ENCODE measurements at regions not wholly inside any gene's neighbourhood (a gene's known extent, or its start where the extent isn't known, plus 50 kb on each side); places are given as distances from the start of the nearest gene placed in this dataset.

DNA sequence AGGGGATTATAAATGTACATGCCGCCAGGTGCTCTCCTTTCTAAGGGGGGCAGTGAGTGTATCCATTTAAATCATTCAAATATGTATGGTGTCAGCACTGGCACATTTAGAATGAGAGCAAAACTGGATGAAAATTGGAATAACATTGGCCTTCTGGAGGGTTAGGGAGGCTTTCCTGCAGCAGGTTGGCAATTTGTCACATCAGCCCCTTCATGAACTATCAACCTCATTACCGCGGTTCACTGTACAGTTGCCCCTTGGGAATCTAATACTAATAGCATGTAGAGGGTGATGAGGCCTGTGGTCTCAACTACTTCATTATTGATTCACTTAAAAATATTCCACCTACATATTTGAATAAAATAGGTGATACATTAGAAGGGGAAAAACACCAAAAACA, 117.9 kb downstream of the PDHA2 start:
- intact Hi-C loops (cut with micrococcal nuclease): no loop called here

DNA sequence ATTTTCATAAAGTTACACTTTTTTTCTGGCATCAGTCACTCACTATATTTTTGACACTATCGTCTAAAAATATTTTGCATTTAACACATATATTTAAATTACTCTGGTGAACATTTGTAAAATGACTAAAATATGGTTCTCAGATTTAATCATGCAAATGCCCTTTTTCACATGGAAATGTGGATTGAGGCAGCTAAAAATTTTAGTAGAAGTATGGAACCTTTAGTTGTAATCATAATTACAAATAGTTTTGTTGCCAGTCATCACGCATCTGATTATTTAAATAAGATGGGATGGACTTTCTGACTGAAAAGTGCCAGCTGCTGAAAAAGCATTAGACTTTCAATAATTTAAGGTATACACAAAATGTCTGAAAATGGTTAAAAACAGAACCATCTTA, 119.3 kb downstream of the PDHA2 start:
- Histone ChIP-seq H3K4me3 (replicated peaks in 1 of 2; ENCODE audit: low read depth in 1 of 2, low read length in 2 of 2) (no peak overlapping the region), H2AFZ (ENCODE audit: low read depth, low read length, poor library complexity, severe bottlenecking) (no peak overlapping the region), H4K20me1 (ENCODE audit: insufficient read depth) (no peaks in the 10 kb centered on the region), H3K9me3 (ENCODE audit: control insufficient read depth in 1 of 2, insufficient read depth in 1 of 2, low read depth in 1 of 2, low read length in 2 of 2) (no peaks in the 10 kb centered on the region), H3K27ac (ENCODE audit: low read depth, low read length) (no peak overlapping the region), H3K4me1 (ENCODE audit: control insufficient read depth in 1 of 2, insufficient read depth in 2 of 2, low read length in 2 of 2) (no peaks in the 10 kb centered on the region), H3K9ac (ENCODE audit: low read length) (no peak overlapping the region), H3K27me3 (ENCODE audit: insufficient read depth, low read length) (no peaks in the 10 kb centered on the region), H3K36me3 (ENCODE audit: control insufficient read depth in 1 of 2, insufficient read depth in 2 of 2, low read length in 2 of 2) (no peaks in the 10 kb centered on the region), H3K79me2 (ENCODE audit: insufficient read depth, low read length) (no peaks in the 10 kb centered on the region), H3K9me2 (ENCODE audit: insufficient read depth) (no peaks in the 10 kb centered on the region), H3K4me2 (ENCODE audit: low read length) (no peak overlapping the region)
- DNase-seq (ENCODE audit: low read depth, low spot score): no peak
- TF ChIP-seq EGR1 (IDR thresholded peaks at IDR 0.05; ENCODE audit: low read depth): no peak
- no peak for TF ChIP-seq ZNF274 (IDR thresholded peaks at IDR 0.05; ENCODE audit: low read depth, low read length)
- no peak for TF ChIP-seq POLR2AphosphoS5 (IDR thresholded peaks at IDR 0.05; ENCODE audit: low read depth, low read length)
- no peak for TF ChIP-seq REST (IDR thresholded peaks at IDR 0.05; ENCODE audit: low read depth)
- no peak for TF ChIP-seq POLR2A (IDR thresholded peaks at IDR 0.05; ENCODE audit: borderline replicate concordance, extremely low read depth, insufficient read depth, insufficient read length)
- TF ChIP-seq EZH2 (IDR thresholded peaks at IDR 0.05): no peak
- TF ChIP-seq CBX3 (IDR thresholded peaks at IDR 0.05; ENCODE audit: low read depth): no peak
- no peak for TF ChIP-seq JUND (IDR thresholded peaks at IDR 0.05)
- no peak for TF ChIP-seq YY1 (IDR thresholded peaks at IDR 0.05; ENCODE audit: extremely low read depth, insufficient replicate concordance, low read depth, low read length)
- TF ChIP-seq EZH2phosphoT487 (IDR thresholded peaks at IDR 0.05; ENCODE audit: borderline replicate concordance): no peak
- TF ChIP-seq TCF7L2 (IDR thresholded peaks at IDR 0.05; ENCODE audit: borderline replicate concordance, extremely low read depth, insufficient read depth, insufficient read length): no peak
- BruUV-seq (replicated peaks): no TSS peak
- RAD21 ChIA-PET (ENCODE audit: low non-redundant PET in 1 of 2, low total read pairs in 2 of 2, uncharacterized antibody in 2 of 2, unreplicated experiment in 2 of 2): no interaction called here
- CTCF ChIA-PET: no interaction called here
- POLR2A ChIA-PET: no interaction called here
- intact Hi-C loops (cut with micrococcal nuclease): no loop called here
- no peak for ATAC-seq

More for the DNA sequence above, 117.9 kb downstream of the PDHA2 start:
- ChIA-PET POLR2A (no interaction called here), RAD21 (ENCODE audit: low non-redundant PET in 1 of 2, low total read pairs in 2 of 2, uncharacterized antibody in 2 of 2, unreplicated experiment in 2 of 2) (no interaction called here), CTCF (no interaction called here)
- Histone ChIP-seq H3K9ac (ENCODE audit: low read length) (no peak overlapping the region), H3K79me2 (ENCODE audit: insufficient read depth, low read length) (no peaks in the 10 kb centered on the region), H3K36me3 (ENCODE audit: control insufficient read depth in 1 of 2, insufficient read depth in 2 of 2, low read length in 2 of 2) (no peaks in the 10 kb centered on the region), H3K27ac (ENCODE audit: low read depth, low read length) (no peak overlapping the region), H2AFZ (ENCODE audit: low read depth, low read length, poor library complexity, severe bottlenecking) (no peak overlapping the region), H3K4me1 (ENCODE audit: control insufficient read depth in 1 of 2, insufficient read depth in 2 of 2, low read length in 2 of 2) (no peaks in the 10 kb centered on the region), H3K9me3 (ENCODE audit: control insufficient read depth in 1 of 2, insufficient read depth in 1 of 2, low read depth in 1 of 2, low read length in 2 of 2) (no peaks in the 10 kb centered on the region), H3K4me2 (ENCODE audit: low read length) (no peak overlapping the region), H3K4me3 (replicated peaks in 1 of 2; ENCODE audit: low read depth in 1 of 2, low read length in 2 of 2) (no peak overlapping the region), H3K9me2 (ENCODE audit: insufficient read depth) (no peaks in the 10 kb centered on the region), H4K20me1 (ENCODE audit: insufficient read depth) (no peaks in the 10 kb centered on the region), H3K27me3 (ENCODE audit: insufficient read depth, low read length) (no peaks in the 10 kb centered on the region)
- TF ChIP-seq, protein P1, sequence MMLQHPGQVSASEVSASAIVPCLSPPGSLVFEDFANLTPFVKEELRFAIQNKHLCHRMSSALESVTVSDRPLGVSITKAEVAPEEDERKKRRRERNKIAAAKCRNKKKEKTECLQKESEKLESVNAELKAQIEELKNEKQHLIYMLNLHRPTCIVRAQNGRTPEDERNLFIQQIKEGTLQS (IDR thresholded peaks at IDR 0.05): no peak
- TF ChIP-seq POLR2AphosphoS5 (IDR thresholded peaks at IDR 0.05; ENCODE audit: low read depth, low read length): no peak
- no peak for TF ChIP-seq EGR1 (IDR thresholded peaks at IDR 0.05; ENCODE audit: low read depth)
- no peak for TF ChIP-seq EZH2 (IDR thresholded peaks at IDR 0.05)
- no peak for TF ChIP-seq RAD21 (IDR thresholded peaks at IDR 0.05; ENCODE audit: low read depth)
- TF ChIP-seq MAX (IDR thresholded peaks at IDR 0.05): no peak
- TF ChIP-seq ZFX (IDR thresholded peaks at IDR 0.05): no peak
- no peak for TF ChIP-seq SRF (IDR thresholded peaks at IDR 0.05; ENCODE audit: low read depth)
- no peak for TF ChIP-seq FOSL1 (IDR thresholded peaks at IDR 0.05; ENCODE audit: low read depth)
- no peak for TF ChIP-seq CEBPB (IDR thresholded peaks at IDR 0.05; ENCODE audit: low read depth)
- no peak for TF ChIP-seq EZH2phosphoT487 (IDR thresholded peaks at IDR 0.05; ENCODE audit: borderline replicate concordance)
- TF ChIP-seq POLR2A (IDR thresholded peaks at IDR 0.05; ENCODE audit: borderline replicate concordance, extremely low read depth, insufficient read depth, insufficient read length): no peak
- DNase-seq (ENCODE audit: low read depth, low spot score) (no peak), ATAC-seq (no peak)
- BruUV-seq (replicated peaks): no TSS peak
